ENCODE measurements at regions not wholly inside any gene's neighbourhood (a gene's known extent, or its start where the extent isn't known, plus 50 kb on each side); places are given as distances from the start of the nearest gene placed in this dataset.

DNA sequence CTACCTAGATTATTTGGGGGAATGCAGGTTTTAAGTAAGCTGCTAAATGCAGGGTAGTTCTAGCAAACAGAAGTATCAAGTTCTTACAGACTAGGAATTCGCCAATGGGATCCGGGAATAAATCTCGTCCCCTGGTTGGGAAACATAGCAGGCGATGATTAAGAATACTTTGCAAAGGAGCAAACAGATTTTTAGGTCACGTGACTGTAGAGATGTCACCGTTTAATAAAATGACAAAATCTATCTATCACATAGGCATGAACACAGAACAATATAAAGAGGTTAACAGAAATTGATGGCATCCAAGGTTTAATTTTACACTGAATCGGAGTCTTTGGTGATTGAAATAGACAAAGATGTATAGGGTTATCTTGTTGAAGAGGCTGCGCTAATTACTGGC, 664.1 kb downstream of the BCL11A start:
- no peaks in the 10 kb centered on the region for H3K27me3 ChIP-seq
- DNase-seq (ENCODE audit: low read depth in 1 of 2, low spot score in 1 of 2) = no peak
- no peak overlapping the region for H3K4me3 ChIP-seq
- H3K27ac ChIP-seq = no peak overlapping the region
- TF ChIP-seq, protein P1, sequence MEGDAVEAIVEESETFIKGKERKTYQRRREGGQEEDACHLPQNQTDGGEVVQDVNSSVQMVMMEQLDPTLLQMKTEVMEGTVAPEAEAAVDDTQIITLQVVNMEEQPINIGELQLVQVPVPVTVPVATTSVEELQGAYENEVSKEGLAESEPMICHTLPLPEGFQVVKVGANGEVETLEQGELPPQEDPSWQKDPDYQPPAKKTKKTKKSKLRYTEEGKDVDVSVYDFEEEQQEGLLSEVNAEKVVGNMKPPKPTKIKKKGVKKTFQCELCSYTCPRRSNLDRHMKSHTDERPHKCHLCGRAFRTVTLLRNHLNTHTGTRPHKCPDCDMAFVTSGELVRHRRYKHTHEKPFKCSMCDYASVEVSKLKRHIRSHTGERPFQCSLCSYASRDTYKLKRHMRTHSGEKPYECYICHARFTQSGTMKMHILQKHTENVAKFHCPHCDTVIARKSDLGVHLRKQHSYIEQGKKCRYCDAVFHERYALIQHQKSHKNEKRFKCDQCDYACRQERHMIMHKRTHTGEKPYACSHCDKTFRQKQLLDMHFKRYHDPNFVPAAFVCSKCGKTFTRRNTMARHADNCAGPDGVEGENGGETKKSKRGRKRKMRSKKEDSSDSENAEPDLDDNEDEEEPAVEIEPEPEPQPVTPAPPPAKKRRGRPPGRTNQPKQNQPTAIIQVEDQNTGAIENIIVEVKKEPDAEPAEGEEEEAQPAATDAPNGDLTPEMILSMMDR (IDR thresholded peaks at IDR 0.05; ENCODE audit: low read depth, low read length) = no peak
- H3K9me3 ChIP-seq (ENCODE audit: low read depth) = no peaks in the 10 kb centered on the region
- H3K4me1 ChIP-seq (ENCODE audit: low read depth) = no peaks in the 10 kb centered on the region
- no peaks in the 10 kb centered on the region for H3K36me3 ChIP-seq

DNA sequence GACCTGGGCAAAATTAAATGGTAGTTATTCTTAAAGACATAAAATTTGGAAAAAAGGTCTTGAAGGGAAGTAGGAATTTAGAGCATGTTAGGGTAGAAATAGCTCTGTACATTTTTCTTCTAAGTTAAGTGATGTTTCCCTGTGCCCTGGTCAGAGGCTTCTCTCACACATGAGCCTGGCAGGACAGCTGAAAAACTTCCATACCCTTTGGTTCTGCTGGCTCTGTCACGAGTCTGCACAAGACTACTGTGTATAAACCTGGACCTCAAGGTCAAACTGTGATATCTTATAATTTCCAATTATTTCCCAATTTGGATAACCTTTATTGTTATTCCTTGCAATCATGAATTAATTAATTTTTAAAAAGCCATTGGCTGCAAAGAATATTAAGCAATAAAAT, 664.7 kb downstream of the BCL11A start:
- no peak for DNase-seq (ENCODE audit: low read depth in 1 of 2, low spot score in 1 of 2)
- Histone ChIP-seq H3K4me3 (no peak overlapping the region), H3K4me1 (ENCODE audit: low read depth) (no peaks in the 10 kb centered on the region), H3K27me3 (no peaks in the 10 kb centered on the region), H3K36me3 (no peaks in the 10 kb centered on the region), H3K9me3 (ENCODE audit: low read depth) (no peaks in the 10 kb centered on the region), H3K27ac (no peak overlapping the region)
- TF ChIP-seq, protein P1 (IDR thresholded peaks at IDR 0.05; ENCODE audit: low read depth, low read length) = no peak

DNA sequence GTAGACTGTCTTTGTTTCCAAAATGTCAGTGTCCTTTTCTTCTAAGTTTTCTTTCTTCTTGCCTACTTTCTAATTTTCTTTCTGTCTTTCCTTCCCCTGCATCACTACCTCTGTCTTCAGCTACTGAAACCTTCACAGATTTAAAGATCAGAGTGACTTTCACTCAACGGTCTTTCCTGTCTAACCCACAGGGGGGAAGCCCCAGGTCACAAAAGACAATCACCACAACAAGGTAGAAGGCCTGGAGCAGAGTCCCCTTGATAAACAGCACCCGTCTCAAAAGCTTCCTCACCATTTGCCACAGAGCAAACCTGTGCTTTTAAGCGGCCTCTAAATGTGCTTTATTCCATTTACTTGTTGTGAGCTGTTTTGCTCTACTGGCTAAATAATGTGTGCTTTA, 665.4 kb downstream of the BCL11A start:
- TF ChIP-seq, protein P1 (IDR thresholded peaks at IDR 0.05; ENCODE audit: low read depth, low read length) = no peak
- no peak overlapping the region for H3K4me3 ChIP-seq
- H3K36me3 ChIP-seq = no peaks in the 10 kb centered on the region
- H3K9me3 ChIP-seq (ENCODE audit: low read depth) = no peaks in the 10 kb centered on the region
- no peaks in the 10 kb centered on the region for H3K27me3 ChIP-seq
- no peak for DNase-seq (ENCODE audit: low read depth in 1 of 2, low spot score in 1 of 2)
- no peaks in the 10 kb centered on the region for H3K4me1 ChIP-seq (ENCODE audit: low read depth)
- H3K27ac ChIP-seq = no peak overlapping the region

DNA sequence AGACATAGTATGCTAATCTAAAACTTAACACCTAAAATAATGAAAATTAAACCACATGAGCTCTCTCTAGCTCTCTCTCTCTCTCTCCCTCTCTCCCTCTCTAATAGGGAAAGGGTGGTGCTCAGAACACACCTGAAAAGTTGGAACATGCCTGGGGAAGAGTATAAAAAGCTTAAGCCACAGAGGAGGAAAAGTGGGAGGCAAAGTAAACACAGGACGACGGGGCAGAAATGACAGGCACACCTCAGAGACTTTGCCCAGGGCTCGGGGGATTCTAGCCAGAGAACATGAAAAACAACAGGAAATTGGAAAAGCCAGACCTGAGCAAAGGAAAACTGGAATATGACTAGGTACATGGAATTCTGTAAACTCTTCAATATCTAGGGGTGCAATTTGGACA, 666.1 kb downstream of the BCL11A start:
- H3K36me3 ChIP-seq = no peaks in the 10 kb centered on the region
- H3K27me3 ChIP-seq = no peaks in the 10 kb centered on the region
- H3K4me1 ChIP-seq (ENCODE audit: low read depth) = no peaks in the 10 kb centered on the region
- DNase-seq (ENCODE audit: low read depth in 1 of 2, low spot score in 1 of 2) = no peak
- TF ChIP-seq, protein P1 (IDR thresholded peaks at IDR 0.05; ENCODE audit: low read depth, low read length) = no peak
- H3K9me3 ChIP-seq (ENCODE audit: low read depth) = no peaks in the 10 kb centered on the region
- H3K4me3 ChIP-seq = no peak overlapping the region
- no peak overlapping the region for H3K27ac ChIP-seq

DNA sequence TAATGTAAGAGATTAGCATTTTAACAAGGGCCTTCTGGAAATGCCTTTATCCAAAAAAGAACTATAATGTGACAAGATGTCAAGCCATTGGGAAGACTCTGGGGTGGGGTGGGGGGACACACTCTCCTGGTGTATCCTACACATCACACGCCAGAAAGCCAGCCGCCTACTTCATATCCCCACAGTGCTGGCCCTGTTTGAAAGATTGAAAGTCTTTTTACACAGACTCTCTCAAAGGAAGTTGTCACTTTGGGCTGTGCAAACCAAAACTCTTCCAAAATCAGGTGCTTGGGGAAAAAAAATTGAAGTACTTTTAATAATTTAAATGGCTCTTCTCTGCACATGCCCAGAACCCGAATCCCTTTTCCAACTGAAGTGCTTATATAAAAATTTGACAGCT, 666.7 kb downstream of the BCL11A start:
- H3K9me3 ChIP-seq (ENCODE audit: low read depth) = no peaks in the 10 kb centered on the region
- no peaks in the 10 kb centered on the region for H3K4me1 ChIP-seq (ENCODE audit: low read depth)
- no peaks in the 10 kb centered on the region for H3K36me3 ChIP-seq
- no peak overlapping the region for H3K27ac ChIP-seq
- TF ChIP-seq, protein P1 (IDR thresholded peaks at IDR 0.05; ENCODE audit: low read depth, low read length) = no peak
- no peak for DNase-seq (ENCODE audit: low read depth in 1 of 2, low spot score in 1 of 2)
- no peaks in the 10 kb centered on the region for H3K27me3 ChIP-seq
- no peak overlapping the region for H3K4me3 ChIP-seq

DNA sequence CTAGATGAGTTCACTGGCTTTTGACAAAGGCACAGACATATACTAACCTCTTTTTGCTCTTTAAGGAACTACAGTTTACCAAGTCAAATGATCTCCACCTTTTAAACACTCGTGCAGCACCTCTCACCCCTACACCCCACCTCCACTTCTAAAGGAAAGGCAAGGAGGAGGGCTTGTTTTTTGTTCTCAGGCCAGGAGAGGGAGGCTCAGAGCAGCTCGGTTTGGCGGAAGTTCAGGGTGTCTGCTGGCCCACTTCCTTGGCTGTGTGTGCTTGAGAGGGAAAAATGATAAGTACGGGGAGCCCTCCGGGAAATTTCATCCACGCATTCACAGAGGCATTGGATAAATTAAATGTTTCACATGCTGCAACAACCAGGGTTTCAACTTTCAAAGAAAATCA, 667.9 kb downstream of the BCL11A start:
- Histone ChIP-seq H3K9me3 (ENCODE audit: low read depth) (no peaks in the 10 kb centered on the region), H3K36me3 (no peaks in the 10 kb centered on the region)

More for the DNA sequence above, 667.9 kb downstream of the BCL11A start:
- H3K4me1 ChIP-seq (ENCODE audit: low read depth) = no peaks in the 10 kb centered on the region
- DNase-seq (ENCODE audit: low read depth in 1 of 2, low spot score in 1 of 2) = no peak
- H3K27ac ChIP-seq = no peak overlapping the region
- no peaks in the 10 kb centered on the region for H3K27me3 ChIP-seq
- TF ChIP-seq, protein P1 (IDR thresholded peaks at IDR 0.05; ENCODE audit: low read depth, low read length) = no peak
- no peak overlapping the region for H3K4me3 ChIP-seq
